HepG2 (cell line): ENCODE measurements at regions not wholly inside any gene's neighbourhood (a gene's known extent, or its start where the extent isn't known, plus 50 kb on each side); places are given as distances from the start of the nearest gene placed in this dataset.

Experiments
- ATAC-seq: fragments of 200-7000 bp; cut with Tn5 transposase; 3 replicates; pipeline ENCODE4 v1.9.1; 2020; ENCODE audit warnings: mild to moderate bottlenecking, moderate library complexity
- BruUV-seq: library from RNA; stranded (reverse); fragments of 400-500 nt; replicated peaks from 2 replicates; lab custom pipeline; 2021; lab: Mats Ljungman, UMichigan
- CTCF ChIA-PET: fragments of 300-600 bp; formaldehyde crosslinking; extraction: SDS; loops from one replicate; lab custom pipeline; 2021; ENCODE audit warnings: low total read pairs, inconsistent platforms, low intra/inter-chr PET ratio; lab: Yijun Ruan, JAX
- POLR2A ChIA-PET: fragments of 350-600 bp; sonication (Branson Sonifier 250); formaldehyde crosslinking; loops from one replicate; lab custom pipeline; 2020; ENCODE audit warnings: antibody characterized with exemption, inconsistent platforms; lab: Yijun Ruan, JAX
- DNase-seq: peaks from one replicate; pipeline ENCODE4 v3.0.0-alpha.2; 2015; ENCODE audit warnings: low spot score
- FAIRE-seq: peaks from 3 replicates; lab custom pipeline; 2011; peaks lifted over from hg19 to GRCh38; lab: Jason Lieb, UNC
- H2AFZ ChIP-seq: one replicate; pipeline ENCODE4 v1.6.1; 2011; ENCODE audit warnings: low read length, inconsistent platforms
- H3K27ac ChIP-seq: fragments of 300-600 bp; 3 replicates; pipeline ENCODE4 v1.8.0; 2011; ENCODE audit warnings: mixed run types, mild to moderate bottlenecking, mixed read lengths, low read length, inconsistent platforms; ENCODE audit not compliant: insufficient read depth; ENCODE audit errors: extremely low read length
- H3K27me3 ChIP-seq, 2 experiments: fragments of 200-600 bp in 1 of 2; 2 replicates in 1 of 2; 3 replicates in 1 of 2; pipeline versions ENCODE4 v1.6.0 to v1.8.0; 2011; ENCODE audit warnings: low read length in 2 of 2, mild to moderate bottlenecking in 2 of 2, moderate library complexity in 2 of 2, inconsistent platforms in 1 of 2; ENCODE audit not compliant: insufficient read depth in 2 of 2, control insufficient read depth in 1 of 2
- H3K36me3 ChIP-seq, 2 experiments: fragments of 200-600 bp in 1 of 2; replicated peaks in 1 of 2; 2 replicates in 1 of 2; 3 replicates in 1 of 2; pipeline versions ENCODE4 v1.5.1 to v1.8.0; 2011; ENCODE audit warnings: low read length in 2 of 2, inconsistent platforms in 1 of 2; ENCODE audit not compliant: insufficient read depth in 2 of 2, control insufficient read depth in 1 of 2
- H3K4me1 ChIP-seq: 2 replicates; pipeline ENCODE4 v1.5.1; 2012; ENCODE audit warnings: low read length, inconsistent platforms; ENCODE audit not compliant: insufficient read depth
- H3K4me2 ChIP-seq: 2 replicates; pipeline ENCODE4 v1.6.0; 2011; ENCODE audit warnings: low read depth, low read length, inconsistent platforms
- H3K4me3 ChIP-seq, 3 experiments: fragments of 200-600 bp in 1 of 3; sonication (generic), shearing (Covaris generic) in 1 of 3; replicated peaks in 1 of 3; 2 replicates each; pipeline ENCODE4 v1.5.1; 2011 to 2016; ENCODE audit warnings: low read length in 3 of 3, inconsistent platforms in 2 of 3, low read depth in 2 of 3, mild to moderate bottlenecking in 2 of 3, control low read depth in 1 of 3, mixed read lengths in 1 of 3; ENCODE audit not compliant: insufficient read depth in 1 of 3
- H3K79me2 ChIP-seq: one replicate; pipeline ENCODE4 v1.6.1; 2011; ENCODE audit warnings: low read length, inconsistent platforms; ENCODE audit not compliant: insufficient read depth
- H3K9ac ChIP-seq: 2 replicates; pipeline ENCODE4 v1.6.0; 2011; ENCODE audit warnings: mild to moderate bottlenecking, low read depth, low read length, inconsistent platforms; ENCODE audit not compliant: insufficient read depth
- H3K9me3 ChIP-seq: 2 replicates; pipeline ENCODE4 v1.5.1; 2012; ENCODE audit warnings: mild to moderate bottlenecking, low read length
- H4K20me1 ChIP-seq: 2 replicates; pipeline ENCODE4 v1.6.0; 2011; ENCODE audit warnings: inconsistent platforms, mild to moderate bottlenecking, low read length, moderate library complexity; ENCODE audit not compliant: insufficient read depth
- CEBPG ChIP-seq: IDR thresholded peaks from 2 replicates; pipeline ENCODE4 v1.6.1; 2016
- CREB1 ChIP-seq, 2 experiments: fragments of 450-650 bp in 1 of 2; IDR thresholded peaks; 2 replicates each; pipeline ENCODE4 v1.6.1; 2016 to 2017; ENCODE audit warnings: control low read depth in 1 of 2, mild to moderate bottlenecking in 1 of 2, missing compliant biosample characterization in 1 of 2, missing genetic modification characterization in 1 of 2
- FOXP4 ChIP-seq: sonication (generic); formaldehyde crosslinking; IDR thresholded peaks from 2 replicates; pipeline ENCODE4 v1.4.0; 2020; ENCODE audit warnings: missing genetic modification reagents
- GFI1 ChIP-seq: sonication (generic); formaldehyde crosslinking; IDR thresholded peaks from 2 replicates; pipeline ENCODE4 v1.5.0; 2020; ENCODE audit warnings: missing genetic modification reagents, mild to moderate bottlenecking, borderline replicate concordance
- KMT2B ChIP-seq: IDR thresholded peaks from 2 replicates; pipeline ENCODE4 v1.6.1; 2016; ENCODE audit warnings: missing genetic modification reagents, missing compliant biosample characterization
- MIER3 ChIP-seq: IDR thresholded peaks from 2 replicates; pipeline ENCODE4 v1.6.1; 2016; ENCODE audit warnings: missing compliant biosample characterization, borderline replicate concordance
- TAF15 ChIP-seq: fragments of 200-400 bp; formaldehyde crosslinking; IDR thresholded peaks from one replicate; pipeline ENCODE4 v1.6.1; 2018; ENCODE audit warnings: mild to moderate bottlenecking, low read depth, low read length; ENCODE audit not compliant: poor library complexity, severe bottlenecking
- ZNF333 ChIP-seq: sonication (generic); formaldehyde crosslinking; IDR thresholded peaks from 2 replicates; pipeline ENCODE4 v1.4.0; 2020; ENCODE audit warnings: mild to moderate bottlenecking, missing genetic modification reagents, borderline replicate concordance
- ZNF441 ChIP-seq: sonication (generic); formaldehyde crosslinking; IDR thresholded peaks from 2 replicates; pipeline ENCODE4 v1.7.0; 2021; ENCODE audit warnings: missing genetic modification reagents, borderline replicate concordance
- ZNF543 ChIP-seq: sonication (generic); formaldehyde crosslinking; IDR thresholded peaks from 2 replicates; pipeline ENCODE4 v1.4.0; 2020; ENCODE audit warnings: mild to moderate bottlenecking, missing genetic modification reagents
- ZNF616 ChIP-seq: sonication (generic); formaldehyde crosslinking; IDR thresholded peaks from 2 replicates; pipeline ENCODE4 v1.5.0; 2020; ENCODE audit warnings: low read depth, mild to moderate bottlenecking, missing genetic modification reagents
- WGBS: methylation state at CpG from one replicate; pipeline ENCODE4 v1.1.6; 2017; ENCODE audit warnings: low lambda C conversion rate; 5-methylcytosine and 5-hydroxymethylcytosine counted together
- in situ Hi-C: cut with HindIII; loops from 2 replicates; pipeline ENCODE4 v1.10.0; 2017; ENCODE audit warnings: low pct_unique_long_range_greater_than_20kb; ENCODE audit not compliant: extremely low pct_ligation_motif_present
- intact Hi-C: fragments of 100-400 bp; cut with micrococcal nuclease; formaldehyde crosslinking; loops from one replicate; pipeline ENCODE4 v1.10.0; 2022; ENCODE audit not compliant: unreplicated experiment

GRCh38 chr11:101738452-101738851 lies 154.6 kb upstream of the TRPC6 start:
- no peaks in the 10 kb centered on the region for H3K27me3 ChIP-seq
- no peak overlapping the region for H3K4me2 ChIP-seq
- DNase-seq (no peak), ATAC-seq (no peak), FAIRE-seq (no peak)
- no peaks in the 10 kb centered on the region for H3K36me3 ChIP-seq
- H3K4me3 ChIP-seq, result no peak overlapping the region
- WGBS, result 9% methylated on average over 1 of the region's 1 CpG
- no peaks in the 10 kb centered on the region for H3K79me2 ChIP-seq
- H3K4me1 ChIP-seq, result no peaks in the 10 kb centered on the region
- ChIA-PET CTCF (no interaction called here), POLR2A (no interaction called here)
- H3K9ac ChIP-seq, result no peak overlapping the region
- BruUV-seq, result no TSS peak
- H4K20me1 ChIP-seq, result no peaks in the 10 kb centered on the region
- TF ChIP-seq CREB1 (IDR thresholded peaks at IDR 0.05) (no peak), CREB1 (CRISPR knock-in tag; IDR thresholded peaks at IDR 0.05) (no peak), TAF15 (no peak), KMT2B (no peak), FOXP4 (no peak), GFI1 (CRISPR knock-in tag) (no peak), MIER3 (CRISPR knock-in tag) (no peak), ZNF543 (CRISPR knock-in tag) (no peak), ZNF441 (CRISPR knock-in tag) (no peak), ZNF333 (CRISPR knock-in tag) (no peak), ZNF616 (CRISPR knock-in tag) (no peak), CEBPG (no peak)
- H2AFZ ChIP-seq, result no peak overlapping the region
- no peaks in the 10 kb centered on the region for H3K9me3 ChIP-seq
- in situ Hi-C loops, result no loop called here
- H3K27ac ChIP-seq, result no peak overlapping the region
- intact Hi-C loops, result no loop called here
